HG03139 (cell line): ENCODE measurements at regions not wholly inside any gene's neighbourhood (a gene's known extent, or its start where the extent isn't known, plus 50 kb on each side); places are given as distances from the start of the nearest gene placed in this dataset.
"Not testable (repeated sequence)": the region's sequence is repeated elsewhere in the genome, so short reads cannot be mapped to it uniquely, and the experiment has no call there.

Experiments used
- ATAC-seq: cut with Tn5 transposase; IDR thresholded peaks from one replicate; pipeline ENCODE4 v1.9.1; 2021; ENCODE audit not compliant: unreplicated experiment

DNA sequence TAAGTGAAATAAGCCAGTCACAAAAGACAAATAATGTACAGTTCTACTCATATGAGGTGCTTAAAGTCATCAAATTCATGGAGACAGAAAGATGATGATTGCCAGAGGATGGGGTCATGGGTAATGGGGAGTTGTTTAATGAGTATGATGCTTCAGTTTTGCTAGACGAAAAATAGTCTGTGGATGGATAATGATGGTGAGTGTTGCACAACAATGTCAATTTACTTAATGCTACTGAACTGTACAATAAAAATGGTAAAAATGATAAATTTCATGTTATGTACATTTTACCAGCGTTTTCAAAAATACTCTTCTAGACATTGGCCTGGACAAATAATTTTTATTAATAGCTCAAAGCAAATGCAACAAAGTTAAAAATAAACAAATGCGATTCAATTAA lies 118.5 kb upstream of the KYNU start:
- ATAC-seq: no peak

DNA sequence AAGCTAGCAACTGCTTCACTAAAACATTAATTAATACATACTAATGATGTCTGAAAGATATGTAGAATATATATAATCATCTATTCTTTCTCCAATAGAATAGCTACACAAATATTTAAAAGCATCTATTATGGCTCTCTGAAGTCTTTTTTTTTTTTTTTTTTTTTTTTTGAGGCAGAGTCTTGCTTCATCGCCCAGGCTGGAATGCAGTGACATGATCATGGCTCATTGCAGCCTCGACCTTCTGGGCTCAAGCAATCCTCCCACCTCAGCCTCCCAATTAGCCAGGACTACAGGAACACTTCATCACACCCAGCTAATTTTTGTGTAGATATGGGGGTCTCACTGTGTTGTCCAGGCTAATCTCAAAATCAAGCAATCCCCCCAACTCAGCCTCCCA lies 120.4 kb upstream of the KYNU start:
- no peak for ATAC-seq

DNA sequence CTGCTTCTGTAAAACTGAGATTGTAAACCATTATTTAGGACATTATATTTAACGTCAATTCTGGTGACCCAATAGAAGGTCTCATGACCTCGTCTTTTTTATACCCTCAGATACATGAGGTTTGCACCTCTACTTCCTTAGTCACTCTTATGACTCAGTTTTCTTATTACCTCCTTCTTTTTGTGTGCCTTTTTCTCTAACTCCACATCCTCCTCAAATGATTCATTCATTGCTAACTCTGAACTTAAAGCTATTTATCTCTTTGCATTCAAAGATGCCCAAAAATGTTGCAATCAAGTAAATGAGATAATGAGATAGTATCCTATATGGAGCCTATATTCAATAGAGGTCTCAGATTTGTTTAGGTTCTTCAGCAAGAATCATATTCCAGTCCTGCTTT lies 121.0 kb upstream of the KYNU start:
- no peak for ATAC-seq

DNA sequence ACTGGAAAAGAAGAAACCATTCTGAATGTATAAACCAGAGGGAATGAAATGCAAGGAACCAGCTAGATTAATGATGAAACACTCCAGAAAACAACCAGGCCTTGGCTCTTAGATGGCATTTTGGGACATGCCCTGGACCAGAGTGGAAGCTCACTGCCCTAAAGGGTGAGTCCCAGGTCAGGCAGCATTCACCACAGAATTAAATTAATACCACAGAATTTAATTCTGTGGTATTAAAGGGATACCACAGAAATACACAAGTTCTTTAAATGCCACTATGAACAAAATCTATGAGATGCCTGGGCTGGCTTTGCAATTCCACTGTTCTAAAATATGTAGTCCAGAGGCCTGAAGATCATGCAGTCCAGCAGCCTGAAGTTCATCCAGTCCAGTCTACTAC lies 122.3 kb upstream of the KYNU start:
- no peak for ATAC-seq

DNA sequence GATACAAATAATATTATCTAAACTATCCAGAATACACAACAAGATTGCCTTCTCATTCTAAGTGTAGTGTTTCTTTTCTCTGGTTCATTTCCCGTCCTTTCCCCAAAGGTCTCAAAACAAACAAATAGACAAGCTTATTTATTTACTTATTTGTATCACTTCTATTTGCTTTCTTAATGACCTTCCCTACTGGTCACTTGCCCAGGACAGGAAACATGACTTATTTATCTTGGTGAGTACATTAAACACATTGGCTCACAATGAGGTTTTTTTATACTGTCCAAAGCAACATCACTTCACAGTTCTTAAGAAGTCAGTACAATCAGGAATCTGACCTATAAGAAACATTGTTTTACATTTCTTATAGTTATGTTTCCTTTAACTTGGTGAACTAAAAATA lies 123.3 kb upstream of the KYNU start:
- ATAC-seq: no peak

DNA sequence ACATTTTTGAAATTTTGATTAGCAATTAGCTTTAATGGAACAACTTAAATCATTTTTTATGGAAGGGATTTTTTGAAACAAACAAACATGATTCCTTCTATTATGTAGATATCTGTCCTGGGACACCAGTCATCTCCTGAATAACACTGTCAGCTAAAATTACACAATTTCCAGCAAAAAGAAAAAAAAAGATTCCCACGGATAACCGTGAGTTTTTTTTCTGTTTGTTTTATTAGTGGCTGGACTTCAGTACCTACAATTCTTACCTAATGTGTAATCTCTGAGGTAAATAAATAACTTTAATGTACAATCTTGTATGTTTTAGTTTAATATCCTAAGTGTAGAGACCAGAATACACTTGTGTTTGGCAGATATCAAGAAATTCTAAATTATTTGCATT lies 126.6 kb upstream of the KYNU start:
- no peak for ATAC-seq

DNA sequence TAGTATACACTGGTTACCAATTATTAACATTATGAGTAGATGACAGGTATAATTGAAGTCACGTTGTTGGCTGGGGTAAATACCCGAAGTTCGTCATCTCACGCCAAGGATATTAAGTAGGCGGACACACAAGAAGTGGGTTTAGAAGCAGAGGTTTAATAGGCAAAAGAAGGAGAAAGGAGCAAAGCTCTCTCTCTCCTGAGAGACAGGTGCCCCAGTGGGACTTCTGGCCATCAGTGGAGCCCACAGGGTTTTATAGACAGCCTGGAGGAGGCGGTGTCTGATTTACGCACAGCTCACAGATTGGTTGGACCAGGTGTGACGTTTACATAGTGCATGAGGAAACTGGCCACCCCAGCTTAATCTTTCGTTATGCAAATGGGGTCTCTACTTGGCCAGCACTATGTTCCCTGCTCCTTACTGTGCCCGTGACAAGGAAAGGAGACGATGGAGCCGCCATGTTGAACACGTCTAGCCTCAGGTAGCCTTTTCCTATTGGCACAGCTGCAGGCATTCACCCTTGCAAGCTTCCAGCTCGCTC lies 128.8 kb upstream of the KYNU start:
- ATAC-seq: no peak

DNA sequence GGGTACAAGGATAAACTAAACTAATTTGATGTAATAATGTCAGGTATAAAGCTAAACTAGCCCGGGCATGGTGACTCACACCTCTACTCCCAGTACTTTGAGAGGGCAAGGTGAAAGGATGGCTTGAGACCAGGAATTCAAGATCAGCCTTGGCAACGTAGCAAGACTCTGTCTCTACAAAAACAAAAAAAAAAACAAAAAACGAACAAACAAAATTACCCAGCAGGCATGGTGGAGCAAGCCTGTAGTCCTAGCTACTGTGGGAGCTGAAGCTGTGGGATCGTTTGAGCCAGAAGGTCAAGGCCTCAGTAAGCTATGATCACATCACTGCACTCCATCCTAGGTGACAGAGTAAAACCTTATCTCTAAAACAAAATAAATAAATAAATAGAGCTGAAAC lies 131.8 kb upstream of the KYNU start:
- ATAC-seq: no peak

DNA sequence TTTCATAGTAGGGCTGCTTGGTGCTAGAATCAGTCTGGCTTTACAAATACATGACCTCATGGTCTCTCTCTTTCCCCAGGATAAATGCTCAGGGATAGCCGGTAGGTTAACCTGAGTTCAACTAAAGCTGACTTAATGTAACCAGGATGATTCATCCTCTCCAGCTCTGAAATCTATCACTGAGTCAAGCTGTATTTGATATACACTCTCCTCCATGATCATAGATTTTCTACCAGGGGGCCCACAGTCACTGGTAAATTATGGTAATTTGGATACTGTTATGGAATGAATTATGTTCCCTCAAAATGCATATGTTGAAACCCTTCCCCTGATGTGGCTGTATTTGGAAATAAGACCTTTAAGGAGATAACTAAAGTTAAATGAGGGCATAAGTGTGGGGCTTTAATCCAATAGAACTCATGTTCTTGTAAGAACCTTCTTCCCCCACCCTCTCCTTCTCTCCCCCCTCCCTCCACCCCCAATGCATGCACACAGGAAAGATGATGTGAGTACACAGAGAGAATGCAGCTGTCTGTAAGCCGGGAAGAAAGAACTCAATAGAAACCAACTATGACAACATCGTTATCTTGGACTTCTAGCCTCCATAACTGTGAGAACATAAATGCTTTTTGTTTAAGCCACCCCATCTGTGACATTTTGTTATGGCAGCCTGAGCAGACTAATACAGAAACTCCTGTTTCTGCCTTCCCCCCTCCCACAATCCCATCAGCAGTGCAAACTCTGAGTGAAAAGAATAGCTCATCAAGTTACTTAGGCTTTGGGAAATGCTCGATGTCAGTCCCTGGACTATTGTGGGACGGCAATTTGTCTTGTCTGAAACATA lies 134.9 kb upstream of the KYNU start:
- peak; percentile 19 for ATAC-seq

DNA sequence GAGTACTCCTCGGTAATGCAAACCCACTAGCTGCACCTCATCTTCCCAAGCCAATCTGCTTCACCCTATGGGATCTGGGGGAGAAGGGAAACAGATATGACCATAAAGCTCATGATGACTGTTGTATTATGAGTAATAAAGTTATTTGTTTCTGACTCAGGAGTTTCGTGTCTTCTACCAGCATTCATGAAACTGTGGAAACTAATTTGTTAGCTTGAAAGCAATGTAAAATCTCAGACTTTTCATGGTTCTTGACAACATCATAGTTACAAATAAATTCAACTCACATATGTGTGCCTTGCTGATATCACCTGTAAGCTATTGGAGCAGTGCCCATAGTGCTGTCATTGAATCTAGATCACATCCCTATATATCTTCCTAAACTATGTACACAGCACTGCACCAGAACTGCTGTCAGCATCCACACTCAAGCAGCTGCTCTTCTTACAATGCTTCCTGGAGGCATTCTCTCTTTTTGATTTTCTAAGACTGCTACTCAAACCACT lies 135.6 kb upstream of the KYNU start:
- ATAC-seq: peak; percentile 56

DNA sequence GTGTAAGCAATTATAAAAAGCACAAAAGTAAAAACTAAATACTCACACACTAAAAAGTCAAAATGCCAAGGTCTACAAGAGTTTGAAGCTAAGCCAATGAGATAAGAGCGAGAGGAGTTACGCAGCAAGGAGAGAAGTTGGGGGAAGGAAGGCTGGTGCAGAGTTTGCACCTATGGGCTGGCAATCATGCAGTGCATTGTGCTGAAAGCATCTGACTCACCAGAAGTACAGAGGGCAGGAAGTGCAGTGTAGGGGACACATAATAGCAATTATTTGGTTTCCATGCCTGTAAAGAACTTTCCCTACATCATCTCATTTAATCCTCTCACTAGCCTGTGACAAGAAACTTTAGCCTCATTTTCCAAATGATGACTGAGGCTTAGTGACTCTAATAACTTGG lies 142.7 kb upstream of the KYNU start:
- no peak for ATAC-seq

DNA sequence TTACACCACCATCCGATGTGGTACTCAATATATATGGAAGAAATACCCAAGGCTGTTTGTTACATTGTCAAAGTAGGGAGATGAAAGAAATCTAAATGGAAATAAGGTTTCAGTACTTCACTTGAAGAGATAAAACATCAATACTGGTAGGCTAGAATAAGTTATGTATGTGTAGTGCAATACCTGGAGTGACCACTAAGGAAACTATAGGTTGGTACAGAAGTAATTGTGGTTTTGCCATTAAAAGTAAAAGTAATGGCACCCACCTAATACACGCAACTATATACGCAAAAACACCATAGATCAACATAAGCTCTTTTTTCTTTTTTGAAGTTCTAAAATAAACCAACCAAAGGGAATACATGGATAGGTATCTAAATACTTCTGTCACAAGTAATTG lies 143.2 kb upstream of the KYNU start:
- ATAC-seq: no peak

DNA sequence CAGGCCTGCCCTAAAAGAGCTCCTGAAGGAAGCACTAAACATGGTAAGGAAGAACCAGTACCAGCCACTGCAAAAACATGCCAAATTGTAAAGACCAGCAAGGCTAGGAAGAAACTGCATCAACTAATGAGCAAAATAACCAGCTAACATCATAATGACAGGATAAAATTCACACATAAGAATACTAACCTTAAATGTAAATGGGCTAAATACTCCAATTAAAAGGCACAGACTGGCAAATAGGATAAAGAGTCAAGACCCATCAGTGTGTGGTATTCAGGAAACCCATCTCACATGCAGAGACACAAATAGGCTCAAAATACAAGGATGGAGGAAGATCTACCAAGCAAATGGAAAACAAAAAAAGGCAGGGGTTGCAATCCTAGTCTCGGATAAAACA lies 147.7 kb upstream of the KYNU start:
- ATAC-seq: not testable (repeated sequence)

DNA sequence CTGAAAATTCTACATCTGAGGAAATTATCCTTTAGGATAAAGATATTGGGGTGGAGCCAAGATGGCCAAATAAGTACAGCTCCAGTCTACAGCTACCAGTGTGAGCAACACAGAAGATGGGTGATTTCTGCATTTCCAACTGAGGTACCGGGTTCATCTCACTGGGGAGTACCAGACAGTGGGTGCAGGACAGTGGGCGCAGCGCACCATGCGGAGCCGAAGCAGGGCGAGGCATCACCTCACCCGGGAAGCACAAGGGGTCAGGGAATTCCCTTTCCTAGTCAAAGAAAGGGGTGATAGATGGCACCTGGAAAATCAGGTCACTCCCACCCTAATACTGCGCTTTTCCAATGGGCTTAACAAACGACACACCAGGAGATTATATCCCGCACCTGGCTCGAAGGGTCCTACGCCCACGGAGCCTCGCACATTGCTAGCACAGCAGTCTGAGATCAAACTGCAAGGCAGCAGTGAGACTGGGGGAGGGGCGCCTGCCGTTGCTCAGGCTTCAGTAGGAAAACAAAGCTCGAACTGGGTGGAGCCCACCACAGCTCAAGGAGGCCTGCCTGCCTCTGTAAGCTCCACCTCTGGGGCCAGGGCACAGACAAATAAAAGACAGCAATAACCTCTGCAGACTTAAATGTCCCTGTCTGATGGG lies 149.5 kb upstream of the KYNU start:
- not testable (repeated sequence) for ATAC-seq

DNA sequence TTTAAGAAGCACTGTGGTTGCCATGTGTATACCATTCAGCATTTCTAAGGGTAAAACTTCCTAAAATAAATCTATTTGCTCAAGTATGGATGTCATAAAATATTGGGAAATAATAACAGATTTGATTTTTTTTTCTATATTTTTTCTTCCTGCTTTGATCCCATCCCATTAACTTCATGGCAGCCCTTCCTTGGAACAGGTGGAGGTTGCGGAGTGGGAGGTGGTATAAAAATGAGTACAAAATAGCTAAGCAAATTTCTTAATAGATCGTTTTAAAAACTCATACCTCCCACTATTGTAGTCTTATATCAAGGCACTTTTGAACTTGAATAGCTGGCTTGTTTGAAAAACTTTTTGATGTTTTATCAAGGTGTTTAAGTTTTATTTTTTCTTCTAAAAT lies 152.1 kb upstream of the KYNU start:
- ATAC-seq: no peak

DNA sequence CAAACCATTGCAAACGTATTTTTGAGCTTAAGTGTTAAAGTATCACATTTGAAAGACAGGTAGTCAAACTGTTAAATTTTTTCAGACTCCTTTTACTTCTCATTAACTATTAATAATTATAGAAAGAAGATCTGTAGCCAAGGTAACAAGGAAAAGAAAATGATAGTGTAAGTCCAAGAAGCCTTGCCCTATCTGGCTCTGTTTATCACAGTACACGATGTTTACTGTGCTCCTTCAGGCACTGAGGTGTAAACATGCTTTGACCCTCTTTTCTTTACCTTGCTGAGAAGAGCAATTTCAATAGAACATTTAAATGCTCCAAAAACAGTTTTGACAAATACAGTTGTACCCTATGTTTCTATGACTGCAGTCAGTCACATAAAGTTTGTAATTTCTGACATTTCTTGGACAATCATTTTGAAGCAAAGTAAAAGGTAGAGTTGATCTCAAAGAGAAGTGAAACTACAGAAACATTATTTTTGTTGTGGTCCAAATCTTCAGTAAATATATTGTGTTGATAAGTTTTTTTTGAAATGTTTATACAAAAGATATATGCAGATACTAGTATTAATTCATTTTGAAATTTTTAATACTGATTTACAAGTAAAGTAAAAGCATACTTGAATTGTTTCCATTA lies 152.6 kb upstream of the KYNU start:
- no peak for ATAC-seq

DNA sequence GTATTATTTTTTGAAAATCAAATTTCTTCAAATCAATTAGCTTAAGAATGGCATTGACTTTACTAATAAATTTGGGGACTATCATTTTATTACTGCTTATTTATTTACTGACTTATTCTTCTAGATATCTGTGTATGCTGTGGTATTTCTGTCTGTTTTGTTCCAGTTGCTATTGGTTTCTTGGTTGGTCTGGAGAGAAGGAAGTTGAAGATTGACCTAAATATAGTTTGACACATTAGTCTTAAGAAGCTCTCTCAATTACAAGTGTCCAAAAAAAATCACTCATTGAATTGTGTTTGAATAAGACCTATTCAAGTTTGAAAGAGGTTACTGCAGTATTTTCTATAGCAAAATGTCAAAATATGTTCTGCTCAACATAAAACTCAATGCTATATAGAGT lies 153.3 kb upstream of the KYNU start:
- ATAC-seq: no peak

DNA sequence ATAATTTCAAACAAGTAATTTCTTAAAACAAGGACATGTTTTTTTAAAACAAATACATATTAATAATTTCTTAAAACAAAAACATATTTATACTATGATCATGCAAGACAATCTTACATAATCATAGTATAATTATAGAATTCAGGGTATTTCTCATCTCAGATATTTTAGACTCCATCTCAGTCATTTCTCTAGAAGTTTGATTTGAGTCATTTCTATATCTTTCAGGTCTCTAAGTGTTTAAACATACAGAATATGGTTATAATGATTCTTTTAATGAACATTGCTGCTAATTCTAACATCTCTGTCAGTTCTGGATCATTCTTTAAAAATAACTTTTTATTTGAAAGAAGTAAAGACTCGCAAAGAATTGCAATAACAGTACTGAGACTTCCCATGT lies 154.2 kb upstream of the KYNU start:
- ATAC-seq: no peak

DNA sequence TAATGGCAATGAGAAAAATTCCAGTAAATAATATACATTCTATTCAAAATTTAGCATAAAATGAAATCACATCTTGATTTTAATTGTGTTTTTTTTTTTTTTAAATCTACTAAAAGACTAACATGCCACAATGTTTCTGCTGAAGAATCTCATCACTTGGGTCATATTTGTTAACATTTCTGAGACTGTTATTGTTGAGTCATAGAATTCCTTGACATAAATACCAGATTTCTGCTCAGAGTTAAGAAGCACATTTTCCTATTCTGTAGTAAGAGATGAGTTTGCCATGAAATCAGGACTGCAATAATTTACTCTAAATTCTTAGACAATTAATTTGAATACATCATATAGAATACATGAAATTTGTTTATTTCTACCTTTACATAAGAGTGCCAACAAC lies 154.9 kb upstream of the KYNU start:
- ATAC-seq: no peak

DNA sequence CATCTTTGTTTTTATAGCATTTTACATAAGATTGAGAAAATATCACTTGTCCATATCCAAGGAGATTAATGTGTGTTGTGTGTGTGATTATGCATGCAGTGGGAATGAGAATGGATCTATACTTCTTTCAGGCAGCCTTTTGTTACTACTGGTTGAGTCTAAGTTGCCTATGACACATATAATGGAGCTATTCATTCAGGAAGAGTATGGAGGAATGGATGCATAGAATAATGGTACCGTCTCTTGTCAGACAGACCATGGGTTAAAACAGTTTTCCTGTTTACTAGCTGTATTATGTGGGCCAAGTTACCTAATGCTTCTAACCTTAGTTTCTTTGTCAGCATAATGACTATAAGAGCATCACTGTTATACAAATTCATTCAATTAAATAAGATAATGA lies 155.4 kb upstream of the KYNU start:
- ATAC-seq: no peak

DNA sequence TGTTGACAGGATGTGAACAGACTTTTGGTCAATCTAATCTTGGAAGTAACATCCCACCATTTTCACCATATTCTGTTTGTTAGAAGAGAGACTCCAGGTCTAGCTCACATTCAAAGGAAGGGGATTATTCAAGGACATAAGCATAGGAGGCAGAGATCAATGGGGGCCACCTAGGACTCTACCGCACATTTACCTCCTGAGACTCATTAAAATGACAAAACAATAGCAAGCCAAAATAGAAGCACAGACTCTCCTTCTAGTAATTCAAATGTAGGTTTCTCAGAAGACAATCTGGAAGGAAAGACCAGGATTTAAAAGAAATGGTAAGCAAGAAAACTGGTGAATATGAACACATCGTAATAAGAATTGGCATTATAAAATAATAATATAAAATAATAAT lies 156.4 kb upstream of the KYNU start:
- no peak for ATAC-seq
